ENCODE measurements at regions not wholly inside any gene's neighbourhood (a gene's known extent, or its start where the extent isn't known, plus 50 kb on each side); places are given as distances from the start of the nearest gene placed in this dataset.

- intact Hi-C loops (cut with DNase I; ENCODE audit: low total_unique reads) (no loop called here), in situ Hi-C loops (cut with MboI; ENCODE audit: low sequenced_read_pairs in 4 of 4) (no loop called here)
- ATAC-seq, result no peak
- TF ChIP-seq, protein P1, sequence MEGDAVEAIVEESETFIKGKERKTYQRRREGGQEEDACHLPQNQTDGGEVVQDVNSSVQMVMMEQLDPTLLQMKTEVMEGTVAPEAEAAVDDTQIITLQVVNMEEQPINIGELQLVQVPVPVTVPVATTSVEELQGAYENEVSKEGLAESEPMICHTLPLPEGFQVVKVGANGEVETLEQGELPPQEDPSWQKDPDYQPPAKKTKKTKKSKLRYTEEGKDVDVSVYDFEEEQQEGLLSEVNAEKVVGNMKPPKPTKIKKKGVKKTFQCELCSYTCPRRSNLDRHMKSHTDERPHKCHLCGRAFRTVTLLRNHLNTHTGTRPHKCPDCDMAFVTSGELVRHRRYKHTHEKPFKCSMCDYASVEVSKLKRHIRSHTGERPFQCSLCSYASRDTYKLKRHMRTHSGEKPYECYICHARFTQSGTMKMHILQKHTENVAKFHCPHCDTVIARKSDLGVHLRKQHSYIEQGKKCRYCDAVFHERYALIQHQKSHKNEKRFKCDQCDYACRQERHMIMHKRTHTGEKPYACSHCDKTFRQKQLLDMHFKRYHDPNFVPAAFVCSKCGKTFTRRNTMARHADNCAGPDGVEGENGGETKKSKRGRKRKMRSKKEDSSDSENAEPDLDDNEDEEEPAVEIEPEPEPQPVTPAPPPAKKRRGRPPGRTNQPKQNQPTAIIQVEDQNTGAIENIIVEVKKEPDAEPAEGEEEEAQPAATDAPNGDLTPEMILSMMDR (IDR thresholded peaks at IDR 0.05 in 4 of 5, conservative IDR thresholded peaks at IDR 0.05 in 1 of 5), result no peak
- TF ChIP-seq POLR2A (IDR thresholded peaks at IDR 0.05), result no peak
- Histone ChIP-seq H3K36me3 (no peaks in the 10 kb centered on the region), H3K4me3 (no peak overlapping the region), H3K9me3 (no peaks in the 10 kb centered on the region), H3K27ac (no peak overlapping the region), H3K27me3 (no peaks in the 10 kb centered on the region), H3K4me1 (no peaks in the 10 kb centered on the region)
- no peak for DNase-seq
Measured at GRCh38 chr16:9351440-9351839, 260.0 kb downstream of the HAPSTR1 start.

GRCh38 chr16:9351841-9352434 lies 260.5 kb downstream of the HAPSTR1 start:
- H3K4me3 ChIP-seq, result no peak overlapping the region
- intact Hi-C loops (cut with DNase I; ENCODE audit: low total_unique reads), result no loop called here
- H3K36me3 ChIP-seq, result no peaks in the 10 kb centered on the region
- no peaks in the 10 kb centered on the region for H3K9me3 ChIP-seq
- H3K4me1 ChIP-seq, result no peaks in the 10 kb centered on the region
- in situ Hi-C loops (cut with MboI; ENCODE audit: low sequenced_read_pairs in 4 of 4), result no loop called here
- DNase-seq, result no peak
- no peak for ATAC-seq
- H3K27ac ChIP-seq, result no peak overlapping the region
- no peak for TF ChIP-seq POLR2A (IDR thresholded peaks at IDR 0.05)
- TF ChIP-seq, protein P1 (IDR thresholded peaks at IDR 0.05 in 4 of 5, conservative IDR thresholded peaks at IDR 0.05 in 1 of 5), result no peak
- no peaks in the 10 kb centered on the region for H3K27me3 ChIP-seq

- intact Hi-C loops (cut with DNase I; ENCODE audit: low total_unique reads), result no loop called here
- H3K9me3 ChIP-seq, result no peaks in the 10 kb centered on the region
- H3K27ac ChIP-seq, result no peak overlapping the region
- no peaks in the 10 kb centered on the region for H3K27me3 ChIP-seq
- H3K36me3 ChIP-seq, result no peaks in the 10 kb centered on the region
- in situ Hi-C loops (cut with MboI; ENCODE audit: low sequenced_read_pairs in 4 of 4), result no loop called here
- DNase-seq (no peak), ATAC-seq (no peak)
- no peaks in the 10 kb centered on the region for H3K4me1 ChIP-seq
- TF ChIP-seq, protein P1 (IDR thresholded peaks at IDR 0.05 in 4 of 5, conservative IDR thresholded peaks at IDR 0.05 in 1 of 5), result no peak
- no peak for TF ChIP-seq POLR2A (IDR thresholded peaks at IDR 0.05)
- H3K4me3 ChIP-seq, result no peak overlapping the region
Measured at GRCh38 chr16:9357829-9358228, 266.4 kb downstream of the HAPSTR1 start.

- Histone ChIP-seq H3K4me3 (no peak overlapping the region), H3K27ac (no peak overlapping the region), H3K9me3 (no peaks in the 10 kb centered on the region), H3K36me3 (no peaks in the 10 kb centered on the region), H3K27me3 (no peaks in the 10 kb centered on the region), H3K4me1 (peaks cover 0 to 3% of the 10 kb centered on the region in 2 donors)
- DNase-seq (no peak), ATAC-seq (no peak)
- in situ Hi-C loops (cut with MboI; ENCODE audit: low sequenced_read_pairs in 4 of 4), result no loop called here
- intact Hi-C loops (cut with DNase I; ENCODE audit: low total_unique reads), result loop anchor here (10.0 kb wide), 1 partner anchor 315 kb away; no protein-coding TSS in a partner anchor
- TF ChIP-seq POLR2A (IDR thresholded peaks at IDR 0.05), result no peak
- TF ChIP-seq, protein P1 (IDR thresholded peaks at IDR 0.05 in 4 of 5, conservative IDR thresholded peaks at IDR 0.05 in 1 of 5), result no peak
Measured at GRCh38 chr16:9360075-9360474, 268.6 kb downstream of the HAPSTR1 start.

GRCh38 chr16:9362050-9362449 lies 270.6 kb downstream of the HAPSTR1 start:
- DNase-seq (no peak), ATAC-seq (no peak)
- TF ChIP-seq, protein P1 (IDR thresholded peaks at IDR 0.05 in 4 of 5, conservative IDR thresholded peaks at IDR 0.05 in 1 of 5), result no peak
- no peak for TF ChIP-seq POLR2A (IDR thresholded peaks at IDR 0.05)
- Histone ChIP-seq H3K4me1 (peaks cover 4 to 11% of the 10 kb centered on the region in 2 donors), H3K27me3 (no peaks in the 10 kb centered on the region), H3K36me3 (no peaks in the 10 kb centered on the region), H3K9me3 (no peaks in the 10 kb centered on the region), H3K27ac (no peak overlapping the region), H3K4me3 (no peak overlapping the region)
- intact Hi-C loops (cut with DNase I; ENCODE audit: low total_unique reads) (loop anchor here (10.0 kb wide), 1 partner anchor 317 kb away; no protein-coding TSS in a partner anchor), in situ Hi-C loops (cut with MboI; ENCODE audit: low sequenced_read_pairs in 4 of 4) (no loop called here)
